HEK293T (cell line): ENCODE measurements at regions not wholly inside any gene's neighbourhood (a gene's known extent, or its start where the extent isn't known, plus 50 kb on each side); places are given as distances from the start of the nearest gene placed in this dataset.

Experiments used
- CTCF ChIA-PET: fragments of 350-600 bp; formaldehyde crosslinking; extraction: SDS; loops from one replicate; lab custom pipeline; 2021; ENCODE audit warnings: antibody characterized with exemption, inconsistent platforms; lab: Yijun Ruan, JAX
- POLR2A ChIA-PET: fragments of 350-600 bp; formaldehyde crosslinking; extraction: SDS; loops from one replicate; lab custom pipeline; 2020; ENCODE audit warnings: antibody characterized with exemption, inconsistent platforms; lab: Yijun Ruan, JAX
- DNase-seq: peaks from one replicate; pipeline ENCODE4 v3.0.0; 2012; ENCODE audit warnings: mixed read lengths; ENCODE audit errors: extremely low spot score
- ARNT ChIP-seq: fragments of 450-650 bp; IDR thresholded peaks from 2 replicates; pipeline ENCODE4 v1.6.1; 2017; ENCODE audit warnings: mild to moderate bottlenecking
- BHLHE40 ChIP-seq: fragments of 450-650 bp; IDR thresholded peaks from 2 replicates; pipeline ENCODE4 v1.6.1; 2016; ENCODE audit warnings: mild to moderate bottlenecking, moderate library complexity, borderline replicate concordance
- CTBP1 ChIP-seq: fragments of 450-650 bp; IDR thresholded peaks from 2 replicates; pipeline ENCODE4 v1.6.1; 2016; ENCODE audit warnings: borderline replicate concordance
- ELF4 ChIP-seq: fragments of 450-650 bp; IDR thresholded peaks from 2 replicates; pipeline ENCODE4 v1.6.1; 2017; ENCODE audit warnings: antibody characterized with exemption
- FOXA1 ChIP-seq: fragments of 450-650 bp; IDR thresholded peaks from 2 replicates; pipeline ENCODE4 v1.6.1; 2016; ENCODE audit warnings: mild to moderate bottlenecking
- FOXK2 ChIP-seq: fragments of 450-650 bp; IDR thresholded peaks from 2 replicates; pipeline ENCODE4 v1.6.1; 2016; ENCODE audit warnings: mild to moderate bottlenecking
- FOXM1 ChIP-seq: fragments of 450-650 bp; IDR thresholded peaks from 2 replicates; pipeline ENCODE4 v1.6.1; 2017; ENCODE audit warnings: mild to moderate bottlenecking, borderline replicate concordance
- HDGF ChIP-seq: fragments of 450-650 bp; IDR thresholded peaks from 2 replicates; pipeline ENCODE4 v1.6.1; 2017; ENCODE audit warnings: antibody characterized with exemption, borderline replicate concordance
- L3MBTL2 ChIP-seq: fragments of 450-650 bp; conservative IDR thresholded peaks from 2 replicates; pipeline ENCODE4 v1.6.1; 2016; ENCODE audit warnings: mild to moderate bottlenecking
- LEF1 ChIP-seq: fragments of 450-650 bp; IDR thresholded peaks from 2 replicates; pipeline ENCODE4 v1.6.1; 2017; ENCODE audit warnings: mild to moderate bottlenecking, borderline replicate concordance
- NFRKB ChIP-seq: fragments of 450-650 bp; IDR thresholded peaks from 2 replicates; pipeline ENCODE4 v1.6.1; 2016; ENCODE audit warnings: mild to moderate bottlenecking, moderate library complexity
- PKNOX1 ChIP-seq: fragments of 450-650 bp; IDR thresholded peaks from 2 replicates; pipeline ENCODE4 v1.6.1; 2016
- SP1 ChIP-seq: fragments of 450-650 bp; IDR thresholded peaks from 2 replicates; pipeline ENCODE4 v1.6.1; 2017
- SUZ12 ChIP-seq: fragments of 450-650 bp; IDR thresholded peaks from 2 replicates; pipeline ENCODE4 v1.6.1; 2016; ENCODE audit warnings: mild to moderate bottlenecking
- TARDBP ChIP-seq: fragments of 450-650 bp; IDR thresholded peaks from 2 replicates; pipeline ENCODE4 v1.6.1; 2016
- ZNF384 ChIP-seq: fragments of 450-650 bp; IDR thresholded peaks from 2 replicates; pipeline ENCODE4 v1.6.1; 2016

DNA sequence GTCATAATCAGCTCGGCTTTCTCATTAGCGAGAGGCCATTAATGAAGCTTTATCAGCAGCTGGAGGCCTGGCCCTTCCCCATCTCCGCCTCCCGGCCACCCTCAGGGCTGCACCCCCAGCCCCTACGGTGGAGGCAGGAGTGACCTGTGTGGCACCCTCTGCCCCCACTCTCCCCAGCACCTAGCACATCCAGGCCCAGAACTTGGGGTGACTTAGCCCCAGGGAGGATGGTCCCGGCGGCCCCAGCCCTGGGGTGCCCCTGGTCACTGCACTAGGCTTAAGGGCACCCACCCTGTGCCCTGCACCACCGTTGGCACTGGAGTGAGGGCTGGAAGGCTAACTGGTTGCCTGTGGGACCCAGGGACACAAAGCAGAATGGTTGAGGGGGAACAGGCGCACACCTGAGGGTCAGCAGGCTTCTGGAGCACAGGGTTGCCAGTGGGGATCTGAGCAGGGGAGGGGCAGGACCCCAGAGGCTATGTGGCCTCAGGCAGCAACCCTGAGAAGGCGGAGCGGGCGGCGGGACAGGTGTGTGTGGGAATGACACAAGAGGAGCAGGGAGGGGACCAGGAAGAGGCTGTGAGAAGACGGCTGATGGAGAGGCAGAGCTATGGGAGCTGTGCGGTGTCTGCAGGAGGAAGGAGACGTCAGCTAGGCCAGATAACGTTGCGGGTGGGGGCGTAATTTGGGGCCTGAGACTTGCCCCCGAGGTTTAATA lies 120.2 kb downstream of the FAM53A start:
- CTCF ChIA-PET, result no interaction called here

DNA sequence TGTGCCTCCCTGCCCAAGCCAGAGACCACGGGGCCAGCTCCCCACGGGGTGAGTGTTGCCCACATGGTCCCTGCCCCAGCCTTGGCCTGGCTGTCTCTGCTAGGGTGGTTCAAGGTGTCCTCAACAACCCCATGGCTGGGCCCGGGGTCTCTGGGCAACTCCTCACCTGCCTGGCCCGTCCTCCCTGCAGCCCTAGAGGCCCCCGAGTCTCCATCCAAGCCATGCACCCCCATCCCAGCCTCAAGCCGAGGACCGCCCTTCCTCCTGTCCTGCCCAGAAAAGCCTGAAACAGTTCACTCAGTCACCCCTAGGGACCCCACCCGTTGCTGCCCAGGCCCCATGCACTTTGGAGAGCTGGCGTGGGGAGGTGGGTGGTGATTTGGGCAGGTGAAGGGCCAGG lies 120.9 kb downstream of the FAM53A start:
- DNase-seq, result no peak
- POLR2A ChIA-PET, result no interaction called here
- TF ChIP-seq LEF1 (no peak), SP1 (no peak), CTBP1 (no peak), ELF4 (no peak)
- CTCF ChIA-PET, result no interaction called here

More for the DNA sequence above, 120.2 kb downstream of the FAM53A start:
- no peak for DNase-seq
- TF ChIP-seq FOXM1, result no peak
- no peak for TF ChIP-seq HDGF
- no peak for TF ChIP-seq BHLHE40
- POLR2A ChIA-PET, result no interaction called here

GRCh38 chr4:1562771-1563170 lies 121.3 kb downstream of the FAM53A start:
- TF ChIP-seq CTBP1, result no peak
- TF ChIP-seq BHLHE40, result no peak
- no peak for TF ChIP-seq SP1
- no peak for TF ChIP-seq FOXK2
- no peak for TF ChIP-seq ELF4
- no peak for TF ChIP-seq TARDBP
- no peak for TF ChIP-seq HDGF
- TF ChIP-seq FOXA1, result no peak
- no peak for TF ChIP-seq SUZ12
- no peak for TF ChIP-seq ARNT
- DNase-seq, result no peak
- ChIA-PET CTCF (interaction anchor here (1.1 kb wide), 1 partner anchor 14 kb away, joined by 3 read pairs; no protein-coding TSS in a partner anchor), POLR2A (no interaction called here)

- CTCF ChIA-PET, result interaction anchor here (0.6 to 1.1 kb wide), 2 partner anchors 12 to 14 kb away, joined by 3 to 6 read pairs; no protein-coding TSS in a partner anchor
These were observed 121.7 kb downstream of the FAM53A start for GRCh38 chr4:1562371-1562770.

DNA sequence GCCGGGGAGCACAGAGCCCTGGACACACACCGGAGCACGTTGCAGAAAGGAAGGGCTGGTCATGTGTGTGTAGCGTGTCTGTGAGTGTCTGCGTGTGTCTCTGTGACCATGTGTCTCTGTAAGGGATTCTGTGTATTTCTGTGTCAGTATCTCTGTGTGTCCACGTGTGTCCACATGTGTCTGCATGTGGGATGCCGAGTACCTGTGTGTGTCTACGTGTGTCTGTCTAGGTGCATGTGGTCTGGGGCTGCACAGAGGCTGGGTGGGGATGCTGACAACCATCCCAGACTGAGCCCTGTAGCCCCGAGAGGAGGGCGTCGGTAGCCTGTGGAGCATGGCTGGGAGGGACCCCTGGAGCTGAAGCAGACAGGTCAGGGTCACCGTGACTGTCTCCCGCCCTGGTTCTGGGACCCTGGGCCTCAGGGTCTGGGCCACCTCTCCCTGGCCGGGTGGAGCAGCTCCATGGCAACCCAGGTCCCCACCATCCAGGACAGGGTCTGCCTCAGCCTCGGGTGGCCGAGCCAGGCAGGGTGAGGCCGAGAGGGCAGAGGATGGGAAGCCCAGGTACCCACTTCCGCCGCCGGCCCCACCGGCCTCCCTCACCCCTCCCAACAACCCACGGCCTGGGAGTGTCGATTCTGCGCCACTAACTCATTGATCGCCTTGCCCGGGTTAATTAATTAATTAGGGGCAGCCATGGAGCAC lies 122.7 kb downstream of the FAM53A start:
- ChIA-PET CTCF (no interaction called here), POLR2A (no interaction called here)
- no peak for DNase-seq
- TF ChIP-seq ZNF384 (no peak), TARDBP (no peak), FOXM1 (no peak), L3MBTL2 (no peak), HDGF (no peak), ELF4 (no peak), LEF1 (no peak), FOXA1 (no peak), CTBP1 (no peak), BHLHE40 (no peak), SP1 (no peak), ARNT (no peak), PKNOX1 (no peak)

More at GRCh38 chr4:1562371-1562770, 121.7 kb downstream of the FAM53A start:
- TF ChIP-seq FOXM1 (no peak), ARNT (no peak), ELF4 (no peak), SP1 (no peak), TARDBP (no peak), BHLHE40 (no peak), FOXK2 (no peak), HDGF (no peak), FOXA1 (no peak), NFRKB (no peak), SUZ12 (no peak), CTBP1 (no peak), PKNOX1 (no peak)
- POLR2A ChIA-PET, result no interaction called here
- DNase-seq, result no peak

DNA sequence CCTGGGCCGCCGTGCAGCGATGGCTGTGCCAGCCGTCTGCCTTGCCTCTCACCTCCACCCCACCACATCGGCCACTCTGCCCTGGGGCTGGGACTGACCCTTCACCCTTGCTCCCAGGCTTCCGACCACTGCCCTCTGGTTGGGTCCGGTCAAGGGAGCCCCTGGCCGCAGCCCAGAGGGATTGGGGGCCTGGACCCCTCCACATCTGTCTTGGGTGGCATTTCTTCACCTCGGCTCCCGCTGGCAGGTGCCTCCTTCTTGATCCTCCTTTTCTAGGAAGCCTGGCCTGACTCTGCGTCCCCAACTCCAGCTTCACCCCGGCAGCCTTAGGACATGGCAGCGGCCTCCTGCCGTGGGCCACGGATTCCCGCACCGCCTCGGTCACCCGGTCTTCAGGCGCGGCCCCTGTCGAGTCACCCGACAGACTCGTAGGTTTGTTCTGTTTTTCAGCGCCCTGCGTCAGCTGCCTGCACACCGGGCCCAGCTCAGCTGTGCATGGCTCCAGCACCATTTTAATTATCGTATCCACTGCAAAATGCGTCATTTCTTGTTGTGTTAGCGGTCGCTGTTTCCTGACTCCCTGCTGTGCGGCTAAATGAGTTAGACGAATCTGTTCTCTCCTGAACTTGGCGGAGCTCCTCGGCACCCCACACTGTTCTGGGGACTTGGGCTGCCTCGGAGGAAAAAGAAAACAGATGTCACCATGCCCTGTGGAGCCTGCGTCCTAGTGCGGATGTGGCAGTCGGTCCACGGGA lies 124.0 kb downstream of the FAM53A start:
- TF ChIP-seq FOXA1, result no peak
- TF ChIP-seq FOXM1, result no peak
- no peak for TF ChIP-seq ELF4
- TF ChIP-seq FOXK2, result no peak
- TF ChIP-seq BHLHE40, result no peak
- TF ChIP-seq L3MBTL2, result no peak
- TF ChIP-seq ZNF384, result no peak
- no peak for TF ChIP-seq ARNT
- TF ChIP-seq CTBP1, result no peak
- no peak for TF ChIP-seq LEF1
- no peak for TF ChIP-seq TARDBP
- TF ChIP-seq NFRKB, result no peak
- TF ChIP-seq PKNOX1, result no peak
- TF ChIP-seq HDGF, result no peak
- TF ChIP-seq SUZ12, result no peak
- TF ChIP-seq SP1, result no peak
- CTCF ChIA-PET, result interaction anchor here (1.4 kb wide), 1 partner anchor 12 kb away, joined by 7 read pairs; no protein-coding TSS in a partner anchor
- no peak for DNase-seq
- POLR2A ChIA-PET, result no interaction called here
